ENCODE measurements at regions not wholly inside any gene's neighbourhood (a gene's known extent, or its start where the extent isn't known, plus 50 kb on each side); places are given as distances from the start of the nearest gene placed in this dataset.

DNA sequence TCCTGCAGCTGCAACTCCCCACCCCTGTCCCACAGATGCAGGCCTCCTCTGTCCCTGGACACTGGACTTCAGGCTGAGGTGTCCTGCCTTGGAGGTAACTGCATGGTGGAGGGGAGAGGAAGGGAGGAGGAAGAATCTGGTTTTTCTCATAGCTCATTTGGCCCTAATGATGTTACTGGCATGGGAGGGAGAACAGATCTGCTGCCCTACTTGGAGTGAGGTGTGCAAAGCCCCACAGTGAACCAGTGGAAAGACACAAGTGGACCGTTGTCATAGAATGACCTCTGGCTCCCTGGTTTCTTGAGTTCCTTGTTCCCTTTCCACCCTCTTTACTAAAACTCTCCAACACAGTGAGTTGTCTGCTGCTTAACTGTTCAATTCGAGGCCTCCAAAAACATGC, 215.9 kb downstream of the BARX2 start (continued):
- TF ChIP-seq CTCF (IDR thresholded peaks at IDR 0.05 in 2 of 3, conservative IDR thresholded peaks at IDR 0.05 in 1 of 3; ENCODE audit: control insufficient read depth in 2 of 3, extremely low read depth in 1 of 3, insufficient read depth in 1 of 3, low read depth in 3 of 3, low read length in 3 of 3) (no peak), BCL3 (IDR thresholded peaks at IDR 0.05; ENCODE audit: borderline replicate concordance, insufficient read depth, low read depth, low read length, poor library complexity, severe bottlenecking) (no peak), POU2F2 (IDR thresholded peaks at IDR 0.05; ENCODE audit: borderline replicate concordance, low read depth, low read length) (no peak)

DNA sequence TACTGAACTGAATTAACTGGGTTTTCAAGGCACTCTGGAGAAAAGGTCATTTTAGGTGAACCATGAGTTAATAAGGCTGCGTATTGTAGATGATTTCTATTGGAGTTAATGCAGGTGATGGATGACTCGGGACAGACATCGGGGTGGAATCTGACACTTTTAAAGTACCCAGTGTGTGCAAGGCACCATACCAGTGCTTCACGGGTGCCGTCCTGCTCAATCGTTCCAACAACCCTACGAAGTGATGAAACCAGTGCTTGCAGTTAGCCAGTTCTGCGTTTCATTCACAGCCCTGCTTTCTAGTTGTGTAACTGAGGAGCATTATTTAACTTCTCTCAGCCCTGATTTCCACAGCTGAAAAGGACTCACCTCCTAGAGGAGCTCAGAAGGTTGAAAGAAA, 216.5 kb downstream of the BARX2 start:
- BruUV-seq (replicated peaks): no TSS peak
- Histone ChIP-seq H3K4me1 (ENCODE audit: control insufficient read depth, insufficient read depth, low read length) (no peaks in the 10 kb centered on the region), H3K27me3 (replicated peaks in 1 of 2; ENCODE audit: control insufficient read depth in 2 of 2, insufficient read depth in 2 of 2, low read length in 1 of 2) (no peaks in the 10 kb centered on the region), H2AFZ (ENCODE audit: control insufficient read depth, low read depth, low read length) (no peak overlapping the region), H3K4me3 (no peak overlapping the region), H3K36me3 (ENCODE audit: control insufficient read depth in 2 of 2, insufficient read depth in 2 of 2, low read length in 1 of 2) (no peaks in the 10 kb centered on the region), H4K20me1 (ENCODE audit: control insufficient read depth, insufficient read depth) (no peaks in the 10 kb centered on the region), H3K9ac (ENCODE audit: control insufficient read depth, insufficient read depth, low read length) (no peak overlapping the region), H3K79me2 (ENCODE audit: control insufficient read depth, insufficient read depth, low read length) (no peaks in the 10 kb centered on the region), H3K4me2 (ENCODE audit: control insufficient read depth, insufficient read depth) (no peak overlapping the region), H3K9me3 (replicated peaks; ENCODE audit: control insufficient read depth, insufficient read depth, low read length) (no peaks in the 10 kb centered on the region), H3K27ac (ENCODE audit: control insufficient read depth, insufficient read depth) (no peak overlapping the region)
- ChIA-PET RAD21 (ENCODE audit: unreplicated experiment) (no interaction called here), CTCF (no interaction called here), POLR2A (no interaction called here), SMC1A (ENCODE audit: uncharacterized antibody, unreplicated experiment) (no interaction called here)
- FAIRE-seq: no peak
- ATAC-seq: no peak
- TF ChIP-seq POLR2AphosphoS5 (IDR thresholded peaks at IDR 0.05; ENCODE audit: low read length) (no peak), SREBF2 (IDR thresholded peaks at IDR 0.05; ENCODE audit: low read length) (no peak), ZNF217 (IDR thresholded peaks at IDR 0.05) (no peak), ELK1 (IDR thresholded peaks at IDR 0.05; ENCODE audit: low read depth, low read length) (no peak), RUNX3 (IDR thresholded peaks at IDR 0.05; ENCODE audit: low read length) (no peak), NR2C2 (IDR thresholded peaks at IDR 0.05; ENCODE audit: borderline replicate concordance, control insufficient read depth, insufficient read length, low read depth) (no peak), SP1 (IDR thresholded peaks at IDR 0.05; ENCODE audit: low read depth, low read length) (no peak), SMAD1 (IDR thresholded peaks at IDR 0.05; ENCODE audit: low read depth, partially characterized antibody) (no peak), KAT2A (conservative IDR thresholded peaks at IDR 0.05; ENCODE audit: control insufficient read depth, low read depth, low read length) (no peak)
- TF ChIP-seq, protein P1, sequence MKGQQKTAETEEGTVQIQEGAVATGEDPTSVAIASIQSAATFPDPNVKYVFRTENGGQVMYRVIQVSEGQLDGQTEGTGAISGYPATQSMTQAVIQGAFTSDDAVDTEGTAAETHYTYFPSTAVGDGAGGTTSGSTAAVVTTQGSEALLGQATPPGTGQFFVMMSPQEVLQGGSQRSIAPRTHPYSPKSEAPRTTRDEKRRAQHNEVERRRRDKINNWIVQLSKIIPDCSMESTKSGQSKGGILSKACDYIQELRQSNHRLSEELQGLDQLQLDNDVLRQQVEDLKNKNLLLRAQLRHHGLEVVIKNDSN (IDR thresholded peaks at IDR 0.05; ENCODE audit: borderline replicate concordance, extremely low read length, insufficient read depth, low read depth, low read length): no peak
- no peak for DNase-seq (ENCODE audit: low read depth, low spot score)
- intact Hi-C loops (cut with micrococcal nuclease; ENCODE audit: unreplicated experiment): no loop called here
- in situ Hi-C loops (cut with MboI): no loop called here
- WGBS (ENCODE audit: insufficient coverage, insufficient replicate concordance, low lambda C conversion rate, missing lambda C conversion rate): 43% methylated on average over 8 of the region's 8 CpGs
